ENCODE measurements at regions not wholly inside any gene's neighbourhood (a gene's known extent, or its start where the extent isn't known, plus 50 kb on each side); places are given as distances from the start of the nearest gene placed in this dataset.

DNA sequence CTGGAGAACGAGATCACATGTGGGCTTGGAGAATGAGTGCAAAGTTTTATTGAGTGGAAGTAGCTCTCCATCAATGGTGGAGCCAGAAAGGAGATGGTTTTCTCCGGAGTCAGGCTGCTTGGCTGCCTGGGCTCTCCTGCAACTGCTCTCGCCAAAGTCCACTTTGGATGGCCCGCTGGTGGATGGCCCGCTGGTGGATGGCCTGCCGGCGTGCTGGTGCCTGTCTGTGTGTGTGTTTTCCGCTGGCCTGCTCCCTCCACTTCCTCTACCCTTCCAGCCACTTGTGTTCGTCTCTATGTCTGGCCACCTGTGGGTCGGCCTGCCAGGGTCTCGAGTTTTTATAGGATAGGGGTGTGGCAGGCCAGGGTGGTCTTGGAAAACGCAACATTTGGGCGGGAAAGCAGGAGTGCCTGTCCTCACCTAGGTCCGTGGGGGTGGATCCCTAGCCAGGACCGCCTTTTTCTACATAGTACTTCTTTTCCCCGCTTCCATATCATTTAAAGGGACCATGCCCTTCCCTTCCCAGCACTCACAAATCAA is 1292.1 kb upstream of the PIK3C3 start:
- Histone ChIP-seq H4K20me1 (ENCODE audit: insufficient read depth, low read length) (no peaks in the 10 kb centered on the region), H3K9me3 (ENCODE audit: insufficient read depth, low read depth, low read length) (peaks cover 2% of the 10 kb centered on the region), H3K4me3 (ENCODE audit: insufficient read depth, low read depth, low read length) (no peak overlapping the region), H3K27ac (ENCODE audit: low read depth, low read length) (no peak overlapping the region), H3K36me3 (ENCODE audit: insufficient read depth, low read length) (no peaks in the 10 kb centered on the region), H2AFZ (ENCODE audit: low read depth, low read length) (no peak overlapping the region), H3K79me2 (ENCODE audit: insufficient read depth, low read length) (no peaks in the 10 kb centered on the region), H3K4me1 (ENCODE audit: insufficient read depth, low read length) (no peaks in the 10 kb centered on the region), H3K27me3 (ENCODE audit: insufficient read depth, low read length) (no peaks in the 10 kb centered on the region), H3K4me2 (ENCODE audit: low read length) (no peak overlapping the region), H3K9ac (ENCODE audit: low read length) (no peak overlapping the region)
- FAIRE-seq (no peak), DNase-seq (ENCODE audit: low read depth) (no peak)
- no peaks in the 10 kb centered on the region for H3K9me3 Mint-ChIP-seq (ENCODE audit: unreplicated experiment)
- TF ChIP-seq, protein P1, sequence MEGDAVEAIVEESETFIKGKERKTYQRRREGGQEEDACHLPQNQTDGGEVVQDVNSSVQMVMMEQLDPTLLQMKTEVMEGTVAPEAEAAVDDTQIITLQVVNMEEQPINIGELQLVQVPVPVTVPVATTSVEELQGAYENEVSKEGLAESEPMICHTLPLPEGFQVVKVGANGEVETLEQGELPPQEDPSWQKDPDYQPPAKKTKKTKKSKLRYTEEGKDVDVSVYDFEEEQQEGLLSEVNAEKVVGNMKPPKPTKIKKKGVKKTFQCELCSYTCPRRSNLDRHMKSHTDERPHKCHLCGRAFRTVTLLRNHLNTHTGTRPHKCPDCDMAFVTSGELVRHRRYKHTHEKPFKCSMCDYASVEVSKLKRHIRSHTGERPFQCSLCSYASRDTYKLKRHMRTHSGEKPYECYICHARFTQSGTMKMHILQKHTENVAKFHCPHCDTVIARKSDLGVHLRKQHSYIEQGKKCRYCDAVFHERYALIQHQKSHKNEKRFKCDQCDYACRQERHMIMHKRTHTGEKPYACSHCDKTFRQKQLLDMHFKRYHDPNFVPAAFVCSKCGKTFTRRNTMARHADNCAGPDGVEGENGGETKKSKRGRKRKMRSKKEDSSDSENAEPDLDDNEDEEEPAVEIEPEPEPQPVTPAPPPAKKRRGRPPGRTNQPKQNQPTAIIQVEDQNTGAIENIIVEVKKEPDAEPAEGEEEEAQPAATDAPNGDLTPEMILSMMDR (IDR thresholded peaks at IDR 0.05; ENCODE audit: insufficient read depth, low read depth, low read length) = no peak
- TF ChIP-seq EZH2 (IDR thresholded peaks at IDR 0.05; ENCODE audit: insufficient read depth, low read length) = no peak
- no peak overlapping the region for H3K4me3 Mint-ChIP-seq (ENCODE audit: unreplicated experiment)
- peaks cover 5% of the 10 kb centered on the region for H3K4me1 Mint-ChIP-seq (ENCODE audit: low read depth, unreplicated experiment)
- H3K27me3 Mint-ChIP-seq (ENCODE audit: low read depth, unreplicated experiment) = no peaks in the 10 kb centered on the region
- H3K36me3 Mint-ChIP-seq (ENCODE audit: low read depth, unreplicated experiment) = no peaks in the 10 kb centered on the region
- no peak overlapping the region for H3K27ac Mint-ChIP-seq (ENCODE audit: unreplicated experiment)

DNA sequence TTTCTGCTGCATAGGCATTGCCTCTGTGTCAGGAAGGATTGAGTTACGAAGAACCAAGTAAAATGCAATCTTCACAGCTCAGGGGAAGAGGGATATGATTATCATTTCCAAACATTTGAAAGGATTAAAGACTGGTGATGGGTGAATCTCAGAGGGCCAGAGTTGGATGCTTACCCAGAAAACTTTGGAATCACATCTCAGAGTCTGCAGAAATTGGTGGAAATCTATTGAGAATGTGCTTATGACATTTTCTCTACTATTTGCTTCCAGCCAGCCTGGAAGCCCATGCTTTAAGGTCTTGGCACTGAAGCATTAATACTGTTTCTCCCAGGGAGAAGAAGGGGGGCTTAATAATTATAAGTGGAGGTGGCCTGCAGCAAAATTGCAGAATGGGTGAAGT is 1301.4 kb upstream of the PIK3C3 start:
- Histone ChIP-seq H3K4me3 (ENCODE audit: insufficient read depth, low read depth, low read length) (no peak overlapping the region), H3K4me2 (ENCODE audit: low read length) (no peak overlapping the region), H3K4me1 (ENCODE audit: insufficient read depth, low read length) (no peaks in the 10 kb centered on the region), H3K27ac (ENCODE audit: low read depth, low read length) (no peak overlapping the region), H4K20me1 (ENCODE audit: insufficient read depth, low read length) (no peaks in the 10 kb centered on the region), H3K36me3 (ENCODE audit: insufficient read depth, low read length) (no peaks in the 10 kb centered on the region), H3K9me3 (ENCODE audit: insufficient read depth, low read depth, low read length) (no peaks in the 10 kb centered on the region), H2AFZ (ENCODE audit: low read depth, low read length) (no peak overlapping the region), H3K9ac (ENCODE audit: low read length) (no peak overlapping the region), H3K79me2 (ENCODE audit: insufficient read depth, low read length) (no peaks in the 10 kb centered on the region), H3K27me3 (ENCODE audit: insufficient read depth, low read length) (no peaks in the 10 kb centered on the region)
- Mint-ChIP-seq H3K4me3 (ENCODE audit: unreplicated experiment) (no peak overlapping the region), H3K9me3 (ENCODE audit: unreplicated experiment) (no peaks in the 10 kb centered on the region), H3K27ac (ENCODE audit: unreplicated experiment) (no peak overlapping the region), H3K27me3 (ENCODE audit: low read depth, unreplicated experiment) (no peaks in the 10 kb centered on the region), H3K36me3 (ENCODE audit: low read depth, unreplicated experiment) (no peaks in the 10 kb centered on the region), H3K4me1 (ENCODE audit: low read depth, unreplicated experiment) (no peaks in the 10 kb centered on the region)
- TF ChIP-seq, protein P1 (IDR thresholded peaks at IDR 0.05; ENCODE audit: insufficient read depth, low read depth, low read length) = no peak
- TF ChIP-seq EZH2 (IDR thresholded peaks at IDR 0.05; ENCODE audit: insufficient read depth, low read length) = no peak
- DNase-seq (ENCODE audit: low read depth) = no peak
- no peak for FAIRE-seq

DNA sequence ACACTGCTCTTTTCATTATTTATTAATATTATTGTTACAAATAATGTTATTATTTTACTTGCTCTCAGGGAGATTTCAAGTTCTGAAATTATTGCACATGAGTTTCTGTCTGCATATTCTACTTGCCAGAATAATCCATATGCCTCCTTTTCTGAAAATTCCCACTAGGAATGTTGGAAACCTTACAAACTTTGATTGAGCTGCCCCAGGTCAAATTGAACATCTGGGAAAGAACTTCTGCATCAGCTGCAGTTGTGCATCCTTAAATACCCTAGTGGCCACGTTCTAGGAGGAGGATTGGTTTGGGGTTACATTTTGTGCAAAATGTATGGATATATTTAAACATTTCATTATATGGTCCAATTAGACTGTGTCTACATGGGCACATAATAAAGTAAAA is 1302.7 kb upstream of the PIK3C3 start:
- Mint-ChIP-seq H3K4me1 (ENCODE audit: low read depth, unreplicated experiment) (no peaks in the 10 kb centered on the region), H3K4me3 (ENCODE audit: unreplicated experiment) (no peak overlapping the region), H3K27me3 (ENCODE audit: low read depth, unreplicated experiment) (no peaks in the 10 kb centered on the region), H3K9me3 (ENCODE audit: unreplicated experiment) (no peaks in the 10 kb centered on the region), H3K36me3 (ENCODE audit: low read depth, unreplicated experiment) (no peaks in the 10 kb centered on the region), H3K27ac (ENCODE audit: unreplicated experiment) (no peak overlapping the region)
- Histone ChIP-seq H3K79me2 (ENCODE audit: insufficient read depth, low read length) (no peaks in the 10 kb centered on the region), H3K27me3 (ENCODE audit: insufficient read depth, low read length) (no peaks in the 10 kb centered on the region), H2AFZ (ENCODE audit: low read depth, low read length) (no peak overlapping the region), H3K27ac (ENCODE audit: low read depth, low read length) (no peak overlapping the region), H3K36me3 (ENCODE audit: insufficient read depth, low read length) (no peaks in the 10 kb centered on the region), H3K9me3 (ENCODE audit: insufficient read depth, low read depth, low read length) (no peaks in the 10 kb centered on the region), H3K4me1 (ENCODE audit: insufficient read depth, low read length) (no peaks in the 10 kb centered on the region), H3K9ac (ENCODE audit: low read length) (no peak overlapping the region), H3K4me3 (ENCODE audit: insufficient read depth, low read depth, low read length) (no peak overlapping the region), H3K4me2 (ENCODE audit: low read length) (no peak overlapping the region), H4K20me1 (ENCODE audit: insufficient read depth, low read length) (no peaks in the 10 kb centered on the region)
- no peak for FAIRE-seq
- TF ChIP-seq EZH2 (IDR thresholded peaks at IDR 0.05; ENCODE audit: insufficient read depth, low read length) = no peak
- TF ChIP-seq, protein P1 (IDR thresholded peaks at IDR 0.05; ENCODE audit: insufficient read depth, low read depth, low read length) = no peak
- no peak for DNase-seq (ENCODE audit: low read depth)
